Mesendoderm (in vitro differentiated cells): ENCODE measurements at regions not wholly inside any gene's neighbourhood (a gene's known extent, or its start where the extent isn't known, plus 50 kb on each side); places are given as distances from the start of the nearest gene placed in this dataset.

ENCODE experiments used
- DNase-seq: peaks from one replicate; pipeline ENCODE4 v3.0.0; 2013
- H2AK5ac ChIP-seq: 2 replicates; pipeline ENCODE4 v1.6.1; 2013; ENCODE audit warnings: low read length, inconsistent platforms
- H2BK120ac ChIP-seq: 2 replicates; pipeline ENCODE4 v1.6.1; 2013; ENCODE audit warnings: low read depth, mild to moderate bottlenecking, low read length, moderate library complexity, mixed read lengths
- H2BK15ac ChIP-seq: replicated peaks from 2 replicates; pipeline ENCODE4 v1.6.1; 2013; ENCODE audit warnings: low read depth, mild to moderate bottlenecking, moderate library complexity
- H2BK5ac ChIP-seq: 2 replicates; pipeline ENCODE4 v1.6.1; 2013; ENCODE audit warnings: low read length, inconsistent platforms
- H3K18ac ChIP-seq: 2 replicates; pipeline ENCODE4 v1.6.1; 2013; ENCODE audit warnings: mild to moderate bottlenecking, low read length, mixed read lengths
- H3K23ac ChIP-seq: one replicate; pipeline ENCODE4 v1.6.1; 2013; ENCODE audit warnings: low read length
- H3K27ac ChIP-seq: 2 replicates; pipeline ENCODE4 v1.5.1; 2013; ENCODE audit warnings: low read depth, mild to moderate bottlenecking, inconsistent platforms, low read length, moderate library complexity
- H3K27me3 ChIP-seq: 2 replicates; pipeline ENCODE4 v1.6.1; 2013; ENCODE audit warnings: low read length, control low read depth, mild to moderate bottlenecking, inconsistent platforms; ENCODE audit not compliant: insufficient read depth, poor library complexity
- H3K36me3 ChIP-seq: 2 replicates; pipeline ENCODE4 v1.6.1; 2013; ENCODE audit warnings: low read length, inconsistent platforms; ENCODE audit not compliant: control insufficient read depth, insufficient read depth
- H3K4ac ChIP-seq: one replicate; pipeline ENCODE4 v1.6.1; 2013; ENCODE audit warnings: low read depth, mild to moderate bottlenecking, low read length, moderate library complexity
- H3K4me1 ChIP-seq: 2 replicates; pipeline ENCODE4 v1.6.1; 2013; ENCODE audit warnings: low read depth, low read length, inconsistent platforms; ENCODE audit not compliant: control insufficient read depth
- H3K4me2 ChIP-seq: 2 replicates; pipeline ENCODE4 v1.6.1; 2013; ENCODE audit warnings: low read length
- H3K4me3 ChIP-seq: 2 replicates; pipeline ENCODE4 v1.5.1; 2013; ENCODE audit warnings: mild to moderate bottlenecking, low read length
- H3K56ac ChIP-seq: one replicate; pipeline ENCODE4 v1.6.1; 2013; ENCODE audit warnings: low read length
- H3K79me1 ChIP-seq: 2 replicates; pipeline ENCODE4 v1.6.1; 2013; ENCODE audit warnings: low read length, inconsistent platforms
- H3K79me2 ChIP-seq: 2 replicates; pipeline ENCODE4 v1.6.1; 2013; ENCODE audit warnings: mild to moderate bottlenecking, low read length; ENCODE audit not compliant: control insufficient read depth, insufficient read depth
- H3K9ac ChIP-seq: 2 replicates; pipeline ENCODE4 v1.6.1; 2013; ENCODE audit warnings: low read length, inconsistent platforms
- H4K5ac ChIP-seq: one replicate; pipeline ENCODE4 v1.6.1; 2013; ENCODE audit warnings: low read length
- H4K8ac ChIP-seq: one replicate; pipeline ENCODE4 v1.6.1; 2013; ENCODE audit warnings: low read depth, mild to moderate bottlenecking, control low read depth, low read length, moderate library complexity
- whole genome bisulfite sequencing: extraction: QIAGEN DNeasy Blood & Tissue Kit; methylation state at CpG from one replicate; pipeline ENCODE4 v1.1.7; 2013; ENCODE audit warnings: low lambda C conversion rate, missing lambda C conversion rate; ENCODE audit not compliant: insufficient coverage; ENCODE audit errors: extremely low coverage; 5-methylcytosine and 5-hydroxymethylcytosine counted together

- no peak overlapping the region for H3K4me2 ChIP-seq
- H3K36me3 ChIP-seq, result no peaks in the 10 kb centered on the region
- no peak overlapping the region for H3K27ac ChIP-seq
- no peaks in the 10 kb centered on the region for H3K27me3 ChIP-seq
- H3K4me1 ChIP-seq, result no peaks in the 10 kb centered on the region
- no peak overlapping the region for H4K8ac ChIP-seq
- DNase-seq, result no peak
- H3K79me2 ChIP-seq, result no peaks in the 10 kb centered on the region
- no peak overlapping the region for H3K9ac ChIP-seq
- no peaks in the 10 kb centered on the region for H3K79me1 ChIP-seq
- H3K56ac ChIP-seq, result no peak overlapping the region
- H2BK120ac ChIP-seq, result no peak overlapping the region
- H3K4ac ChIP-seq, result no peak overlapping the region
- no peak overlapping the region for H3K4me3 ChIP-seq
- H2AK5ac ChIP-seq, result no peak overlapping the region
- no peak overlapping the region for H4K5ac ChIP-seq
- no CpG with 5 or more reads among the region's 4 CpGs for WGBS
- no peak overlapping the region for H3K18ac ChIP-seq
- H2BK15ac ChIP-seq, result no peak overlapping the region
- no peak overlapping the region for H2BK5ac ChIP-seq
- H3K23ac ChIP-seq, result no peak overlapping the region
These were observed 332.7 kb downstream of the ZNF536 start for GRCh38 chr19:30704771-30705330.

DNA sequence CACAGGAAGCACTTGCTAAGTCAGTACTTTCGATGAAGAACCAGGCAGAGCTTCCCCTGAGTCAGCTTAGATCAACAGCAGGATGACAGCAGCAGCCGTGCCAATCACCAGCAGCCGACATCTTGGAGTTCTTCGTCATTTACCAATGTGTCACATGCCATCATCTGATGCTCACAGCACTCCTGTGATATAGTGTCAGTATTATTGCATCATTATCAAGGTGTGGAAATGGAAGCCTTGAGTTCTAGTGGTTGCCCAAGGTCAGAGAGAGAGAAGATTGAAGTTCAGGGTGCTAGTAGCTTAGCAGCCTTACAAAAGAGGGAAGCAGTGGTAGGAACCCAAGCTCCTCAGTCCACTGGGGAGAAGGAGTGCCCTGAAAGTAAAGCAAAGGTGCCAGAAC is 331.5 kb downstream of the ZNF536 start:
- no peaks in the 10 kb centered on the region for H3K79me1 ChIP-seq
- H3K79me2 ChIP-seq, result no peaks in the 10 kb centered on the region
- H3K18ac ChIP-seq, result no peak overlapping the region
- no peak overlapping the region for H3K4me2 ChIP-seq
- H3K56ac ChIP-seq, result no peak overlapping the region
- DNase-seq, result no peak
- H3K36me3 ChIP-seq, result no peaks in the 10 kb centered on the region
- no peak overlapping the region for H2BK120ac ChIP-seq
- no peak overlapping the region for H4K5ac ChIP-seq
- no peak overlapping the region for H2AK5ac ChIP-seq
- no peak overlapping the region for H3K9ac ChIP-seq
- no peak overlapping the region for H2BK5ac ChIP-seq
- no peak overlapping the region for H3K4me3 ChIP-seq
- no peaks in the 10 kb centered on the region for H3K4me1 ChIP-seq
- WGBS, result no CpG with 5 or more reads among the region's 4 CpGs
- H3K23ac ChIP-seq, result no peak overlapping the region
- no peaks in the 10 kb centered on the region for H3K27me3 ChIP-seq
- no peak overlapping the region for H3K27ac ChIP-seq
- H4K8ac ChIP-seq, result no peak overlapping the region
- H2BK15ac ChIP-seq, result no peak overlapping the region
- no peak overlapping the region for H3K4ac ChIP-seq

DNA sequence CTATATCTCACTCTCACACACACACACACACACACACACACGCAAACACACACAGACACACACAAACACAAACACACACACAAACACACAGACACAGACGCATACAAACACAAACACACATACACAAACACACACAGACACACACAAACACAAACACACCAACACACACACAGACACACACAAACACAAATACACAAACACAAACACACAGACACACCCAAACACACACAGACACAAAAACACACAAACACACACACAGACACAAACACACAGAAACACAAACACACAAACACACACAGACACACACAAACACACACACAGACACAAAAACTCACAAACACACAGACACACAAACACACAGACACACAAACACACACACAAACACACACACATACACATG is 329.0 kb downstream of the ZNF536 start:
- Histone ChIP-seq H3K4me2 (no peak overlapping the region), H3K4ac (no peak overlapping the region), H3K36me3 (no peaks in the 10 kb centered on the region), H3K56ac (no peak overlapping the region), H3K79me2 (no peaks in the 10 kb centered on the region), H3K27me3 (no peaks in the 10 kb centered on the region), H3K27ac (no peak overlapping the region), H3K79me1 (no peaks in the 10 kb centered on the region), H4K5ac (no peak overlapping the region), H2BK120ac (no peak overlapping the region), H3K4me1 (no peaks in the 10 kb centered on the region), H2BK15ac (no peak overlapping the region), H3K18ac (no peak overlapping the region), H4K8ac (no peak overlapping the region), H3K4me3 (no peak overlapping the region), H2AK5ac (no peak overlapping the region), H3K23ac (no peak overlapping the region), H2BK5ac (no peak overlapping the region), H3K9ac (no peak overlapping the region)
- no CpG with 5 or more reads among the region's 2 CpGs for WGBS
- DNase-seq, result no peak

GRCh38 chr19:30699871-30700280 is 327.7 kb downstream of the ZNF536 start:
- Histone ChIP-seq H3K36me3 (no peaks in the 10 kb centered on the region), H2BK5ac (no peak overlapping the region), H2BK15ac (no peak overlapping the region), H4K5ac (no peak overlapping the region), H3K4ac (no peak overlapping the region), H3K23ac (no peak overlapping the region), H2AK5ac (no peak overlapping the region), H3K27ac (no peak overlapping the region), H3K4me1 (no peaks in the 10 kb centered on the region), H3K9ac (no peak overlapping the region), H3K27me3 (no peaks in the 10 kb centered on the region), H3K79me2 (no peaks in the 10 kb centered on the region), H3K4me2 (no peak overlapping the region), H4K8ac (no peak overlapping the region), H3K79me1 (no peaks in the 10 kb centered on the region), H3K56ac (no peak overlapping the region), H3K18ac (no peak overlapping the region), H3K4me3 (no peak overlapping the region), H2BK120ac (no peak overlapping the region)
- DNase-seq, result no peak
- WGBS, result 80% methylated on average over 1 of the region's 3 CpGs

GRCh38 chr19:30696514-30696913 is 324.3 kb downstream of the ZNF536 start:
- H3K4me3 ChIP-seq, result no peak overlapping the region
- no peak overlapping the region for H2AK5ac ChIP-seq
- H2BK5ac ChIP-seq, result peak overlapping the region; percentile 77
- no peak overlapping the region for H2BK120ac ChIP-seq
- H2BK15ac ChIP-seq, result no peak overlapping the region
- no peaks in the 10 kb centered on the region for H3K36me3 ChIP-seq
- no peak overlapping the region for H3K23ac ChIP-seq
- peak; percentile 94 for DNase-seq
- peak overlapping the region; percentile 33 for H3K9ac ChIP-seq
- whole genome bisulfite sequencing, result no CpG with 5 or more reads among the region's 6 CpGs
- H4K8ac ChIP-seq, result no peak overlapping the region
- no peak overlapping the region for H3K27ac ChIP-seq
- peak overlapping the region; percentile 80 for H3K56ac ChIP-seq
- H3K79me2 ChIP-seq, result no peaks in the 10 kb centered on the region
- H3K18ac ChIP-seq, result no peak overlapping the region
- H3K27me3 ChIP-seq, result no peaks in the 10 kb centered on the region
- H3K4ac ChIP-seq, result no peak overlapping the region
- H4K5ac ChIP-seq, result no peak overlapping the region
- no peaks in the 10 kb centered on the region for H3K79me1 ChIP-seq
- peaks cover 8% of the 10 kb centered on the region for H3K4me1 ChIP-seq
- H3K4me2 ChIP-seq, result no peak overlapping the region

- Histone ChIP-seq H3K27ac (no peak overlapping the region), H3K56ac (peak overlapping the region; percentile 82), H3K27me3 (no peaks in the 10 kb centered on the region), H3K79me2 (no peaks in the 10 kb centered on the region), H2BK15ac (no peak overlapping the region), H3K36me3 (no peaks in the 10 kb centered on the region), H2BK120ac (no peak overlapping the region), H4K5ac (no peak overlapping the region), H3K4me1 (peaks cover 10% of the 10 kb centered on the region), H3K4ac (no peak overlapping the region), H3K4me3 (no peak overlapping the region), H3K23ac (no peak overlapping the region), H3K79me1 (no peaks in the 10 kb centered on the region), H2AK5ac (peak overlapping the region; percentile 80), H3K9ac (peak overlapping the region; percentile 38), H4K8ac (no peak overlapping the region), H3K4me2 (no peak overlapping the region), H3K18ac (no peak overlapping the region), H2BK5ac (peak overlapping the region; percentile 84)
- DNase-seq, result peak; percentile 89
- no CpG with 5 or more reads among the region's 8 CpGs for WGBS
These were observed 323.1 kb downstream of the ZNF536 start for GRCh38 chr19:30695171-30695875.
